HG03354 (cell line): ENCODE measurements at regions not wholly inside any gene's neighbourhood (a gene's known extent, or its start where the extent isn't known, plus 50 kb on each side); places are given as distances from the start of the nearest gene placed in this dataset.

Source experiments
- ATAC-seq: cut with Tn5 transposase; IDR thresholded peaks from one replicate; pipeline ENCODE4 v1.9.1; 2021; ENCODE audit warnings: mild to moderate bottlenecking; ENCODE audit not compliant: unreplicated experiment, poor library complexity, severe bottlenecking

GRCh38 chr5:120982351-120982750 lies 518.3 kb downstream of the PRR16 start:
- no peak for ATAC-seq

- no peak for ATAC-seq
These were observed 521.4 kb downstream of the PRR16 start for GRCh38 chr5:120985526-120985925.

- ATAC-seq, result no peak
These were observed 524.4 kb downstream of the PRR16 start for GRCh38 chr5:120988491-120988890.

GRCh38 chr5:120988941-120989340 lies 524.8 kb downstream of the PRR16 start:
- no peak for ATAC-seq

GRCh38 chr5:120991569-120991968 lies 527.5 kb downstream of the PRR16 start:
- no peak for ATAC-seq

- ATAC-seq, result no peak
These were observed 530.0 kb downstream of the PRR16 start for GRCh38 chr5:120994112-120994511.

GRCh38 chr5:120999550-120999949 lies 535.5 kb downstream of the PRR16 start:
- no peak for ATAC-seq

GRCh38 chr5:121006217-121006616 lies 542.1 kb downstream of the PRR16 start:
- ATAC-seq, result no peak

GRCh38 chr5:121008041-121008440 lies 543.9 kb downstream of the PRR16 start:
- ATAC-seq, result no peak

- ATAC-seq, result no peak
These were observed 545.0 kb downstream of the PRR16 start for GRCh38 chr5:121009058-121009457.

- ATAC-seq, result no peak
These were observed 553.9 kb downstream of the PRR16 start for GRCh38 chr5:121018004-121018403.

- ATAC-seq, result no peak
These were observed 555.0 kb downstream of the PRR16 start for GRCh38 chr5:121019106-121019505.

GRCh38 chr5:121019734-121020133 lies 555.6 kb downstream of the PRR16 start:
- no peak for ATAC-seq

- no peak for ATAC-seq
These were observed 557.6 kb downstream of the PRR16 start for GRCh38 chr5:121021681-121022080.

- ATAC-seq, result no peak
These were observed 560.6 kb downstream of the PRR16 start for GRCh38 chr5:121024416-121025311.

GRCh38 chr5:121025671-121026070 lies 561.6 kb downstream of the PRR16 start:
- ATAC-seq, result no peak

- peak; percentile 59 for ATAC-seq
These were observed 563.5 kb downstream of the PRR16 start for GRCh38 chr5:121027636-121028035.

GRCh38 chr5:121029536-121030245 lies 565.6 kb downstream of the PRR16 start:
- no peak for ATAC-seq

- ATAC-seq, result no peak
These were observed 567.4 kb downstream of the PRR16 start for GRCh38 chr5:121031491-121031890.

- no peak for ATAC-seq
These were observed 569.2 kb downstream of the PRR16 start for GRCh38 chr5:121033334-121033733.

- ATAC-seq, result no peak
These were observed 574.3 kb downstream of the PRR16 start for GRCh38 chr5:121038438-121038837.
